ENCODE measurements at regions not wholly inside any gene's neighbourhood (a gene's known extent, or its start where the extent isn't known, plus 50 kb on each side); places are given as distances from the start of the nearest gene placed in this dataset.

DNA sequence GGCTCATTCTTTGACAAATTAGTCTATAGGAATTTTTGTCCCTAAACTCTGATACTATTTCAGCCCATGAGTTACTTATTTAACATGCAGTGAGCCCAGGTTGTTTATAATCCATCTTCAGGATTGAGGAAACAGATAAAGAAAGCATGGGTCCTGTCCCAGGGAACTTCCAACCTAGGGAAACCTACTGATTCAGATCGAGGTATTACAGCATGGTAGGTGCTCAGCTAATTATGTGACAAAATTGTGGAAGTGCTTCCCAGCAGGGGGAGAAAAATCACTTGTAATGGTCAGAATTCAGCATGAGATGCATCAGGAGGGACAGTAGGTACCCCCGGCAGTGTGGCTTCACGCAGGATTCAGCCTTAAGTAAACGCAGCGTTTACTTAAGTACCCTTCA, 171.3 kb downstream of the NUFIP1 start:
- in situ Hi-C loops (cut with MboI; ENCODE audit: low pct_unique_long_range_greater_than_20kb, low sequenced_read_pairs, unreplicated experiment): no loop called here
- DNase-seq (ENCODE audit: low spot score): no peak
- TF ChIP-seq, protein P1, sequence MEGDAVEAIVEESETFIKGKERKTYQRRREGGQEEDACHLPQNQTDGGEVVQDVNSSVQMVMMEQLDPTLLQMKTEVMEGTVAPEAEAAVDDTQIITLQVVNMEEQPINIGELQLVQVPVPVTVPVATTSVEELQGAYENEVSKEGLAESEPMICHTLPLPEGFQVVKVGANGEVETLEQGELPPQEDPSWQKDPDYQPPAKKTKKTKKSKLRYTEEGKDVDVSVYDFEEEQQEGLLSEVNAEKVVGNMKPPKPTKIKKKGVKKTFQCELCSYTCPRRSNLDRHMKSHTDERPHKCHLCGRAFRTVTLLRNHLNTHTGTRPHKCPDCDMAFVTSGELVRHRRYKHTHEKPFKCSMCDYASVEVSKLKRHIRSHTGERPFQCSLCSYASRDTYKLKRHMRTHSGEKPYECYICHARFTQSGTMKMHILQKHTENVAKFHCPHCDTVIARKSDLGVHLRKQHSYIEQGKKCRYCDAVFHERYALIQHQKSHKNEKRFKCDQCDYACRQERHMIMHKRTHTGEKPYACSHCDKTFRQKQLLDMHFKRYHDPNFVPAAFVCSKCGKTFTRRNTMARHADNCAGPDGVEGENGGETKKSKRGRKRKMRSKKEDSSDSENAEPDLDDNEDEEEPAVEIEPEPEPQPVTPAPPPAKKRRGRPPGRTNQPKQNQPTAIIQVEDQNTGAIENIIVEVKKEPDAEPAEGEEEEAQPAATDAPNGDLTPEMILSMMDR (IDR thresholded peaks at IDR 0.05; ENCODE audit: extremely low read depth, insufficient read depth, missing control alignments): no peak

DNA sequence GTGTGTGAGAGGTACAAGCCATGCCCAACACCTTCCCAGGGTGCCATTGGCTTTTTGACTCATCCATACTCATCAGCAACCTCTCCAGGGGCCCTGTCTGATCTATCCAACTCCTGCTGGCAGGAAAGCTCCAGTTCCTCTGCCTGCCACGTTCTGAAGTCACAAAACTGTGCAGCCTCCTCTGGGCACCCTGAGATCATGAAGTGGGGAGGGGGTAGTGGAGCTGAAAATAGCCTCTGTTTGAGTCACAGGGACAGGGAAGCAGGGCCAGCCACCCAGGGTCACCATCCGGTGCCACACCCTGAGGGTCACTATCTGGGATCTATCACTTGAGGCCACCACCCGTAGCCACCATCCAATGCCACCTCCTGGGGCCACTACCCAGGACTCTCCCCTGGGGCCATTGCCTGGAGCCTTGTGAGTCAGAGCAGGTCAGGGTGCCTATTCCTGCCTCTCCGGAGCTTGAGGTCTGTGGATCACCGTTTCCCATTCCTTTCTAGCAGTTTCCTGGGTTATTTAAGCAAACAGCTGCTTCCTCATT, 172.1 kb downstream of the NUFIP1 start:
- DNase-seq (ENCODE audit: low spot score): no peak
- in situ Hi-C loops (cut with MboI; ENCODE audit: low pct_unique_long_range_greater_than_20kb, low sequenced_read_pairs, unreplicated experiment): no loop called here
- TF ChIP-seq, protein P1 (IDR thresholded peaks at IDR 0.05; ENCODE audit: extremely low read depth, insufficient read depth, missing control alignments): no peak

DNA sequence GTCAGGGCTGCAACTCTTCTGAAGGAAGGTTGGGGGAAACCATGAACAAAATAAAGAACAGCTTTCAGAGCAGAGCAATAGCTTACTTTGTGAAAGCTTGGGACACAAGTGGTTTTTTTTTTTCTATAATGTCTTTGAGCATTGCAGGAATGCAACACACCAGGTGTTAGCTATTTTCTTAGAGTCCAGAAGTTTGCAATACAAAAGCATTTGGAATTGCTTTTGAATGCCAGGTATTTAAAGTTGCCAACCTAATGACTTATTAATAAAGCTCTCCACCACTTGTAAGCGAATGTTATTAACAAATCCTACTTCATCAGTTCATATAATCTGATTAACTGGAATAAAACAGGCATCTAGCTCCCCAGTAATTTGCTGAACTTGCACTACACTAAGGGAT, 172.6 kb downstream of the NUFIP1 start:
- in situ Hi-C loops (cut with MboI; ENCODE audit: low pct_unique_long_range_greater_than_20kb, low sequenced_read_pairs, unreplicated experiment): no loop called here
- no peak for DNase-seq (ENCODE audit: low spot score)
- TF ChIP-seq, protein P1 (IDR thresholded peaks at IDR 0.05; ENCODE audit: extremely low read depth, insufficient read depth, missing control alignments): no peak

DNA sequence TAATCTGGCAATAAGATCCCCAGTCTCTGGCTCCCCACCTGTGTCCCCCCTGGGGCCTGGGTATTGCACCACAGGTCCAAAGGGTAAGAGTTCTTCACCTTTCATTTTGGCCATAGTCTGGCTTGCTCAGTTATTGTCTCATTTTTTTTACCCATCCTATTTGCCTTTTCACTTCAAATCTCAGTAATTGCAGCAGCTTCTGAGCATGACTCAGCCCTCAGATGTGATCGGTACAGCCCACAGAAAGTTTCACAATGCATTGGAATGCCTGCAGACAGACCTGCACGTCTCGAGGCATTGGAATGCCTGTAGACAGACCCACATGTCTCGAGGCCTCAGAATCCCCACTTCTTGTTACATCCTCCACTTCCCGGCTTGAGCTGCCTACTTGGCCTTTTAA, 173.6 kb downstream of the NUFIP1 start:
- in situ Hi-C loops (cut with MboI; ENCODE audit: low pct_unique_long_range_greater_than_20kb, low sequenced_read_pairs, unreplicated experiment): no loop called here
- DNase-seq (ENCODE audit: low spot score): peak; percentile 28

DNA sequence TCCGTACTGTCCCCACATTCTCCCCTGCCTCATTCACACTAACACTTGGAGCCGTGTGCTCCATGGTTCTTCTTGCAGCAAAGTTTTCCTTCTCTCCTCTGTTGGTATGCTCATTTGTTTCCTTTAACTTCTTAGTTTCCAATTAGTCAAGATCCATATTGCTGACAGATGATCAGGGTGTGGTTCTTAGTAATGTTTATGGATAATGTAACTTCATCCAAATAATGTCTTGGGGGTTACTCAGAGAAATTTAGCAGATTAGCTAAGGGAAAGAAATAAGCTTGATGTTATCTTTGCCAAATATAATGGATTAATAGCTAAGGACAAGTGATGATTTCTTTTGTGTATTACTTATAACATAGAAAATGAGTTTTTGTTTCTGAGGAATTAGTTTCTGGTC, 174.4 kb downstream of the NUFIP1 start:
- DNase-seq (ENCODE audit: low spot score): no peak
- in situ Hi-C loops (cut with MboI; ENCODE audit: low pct_unique_long_range_greater_than_20kb, low sequenced_read_pairs, unreplicated experiment): no loop called here
- TF ChIP-seq, protein P1 (IDR thresholded peaks at IDR 0.05; ENCODE audit: extremely low read depth, insufficient read depth, missing control alignments): no peak

More for the DNA sequence above, 173.6 kb downstream of the NUFIP1 start:
- TF ChIP-seq, protein P1 (IDR thresholded peaks at IDR 0.05; ENCODE audit: extremely low read depth, insufficient read depth, missing control alignments): no peak

DNA sequence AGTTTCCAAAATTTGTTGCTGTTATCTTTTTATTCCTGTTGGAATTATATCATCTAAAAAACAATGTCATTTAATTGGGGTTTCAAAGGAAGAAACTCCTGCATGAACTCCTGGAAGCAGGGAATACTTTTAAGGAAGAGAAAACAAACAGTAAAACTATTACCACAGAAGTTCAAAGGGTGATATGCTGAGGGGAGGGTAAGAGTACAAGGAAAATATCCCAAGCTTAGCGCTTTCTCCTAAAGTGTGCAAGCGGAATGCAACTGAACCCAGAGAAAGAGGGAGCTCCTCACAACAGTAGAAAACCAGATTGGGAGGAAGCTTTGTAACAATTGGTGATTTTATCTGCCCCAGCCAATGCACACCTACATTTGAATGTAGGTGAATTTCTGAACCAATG, 175.1 kb downstream of the NUFIP1 start:
- no peak for DNase-seq (ENCODE audit: low spot score)
- TF ChIP-seq, protein P1 (IDR thresholded peaks at IDR 0.05; ENCODE audit: extremely low read depth, insufficient read depth, missing control alignments): no peak
- in situ Hi-C loops (cut with MboI; ENCODE audit: low pct_unique_long_range_greater_than_20kb, low sequenced_read_pairs, unreplicated experiment): no loop called here

DNA sequence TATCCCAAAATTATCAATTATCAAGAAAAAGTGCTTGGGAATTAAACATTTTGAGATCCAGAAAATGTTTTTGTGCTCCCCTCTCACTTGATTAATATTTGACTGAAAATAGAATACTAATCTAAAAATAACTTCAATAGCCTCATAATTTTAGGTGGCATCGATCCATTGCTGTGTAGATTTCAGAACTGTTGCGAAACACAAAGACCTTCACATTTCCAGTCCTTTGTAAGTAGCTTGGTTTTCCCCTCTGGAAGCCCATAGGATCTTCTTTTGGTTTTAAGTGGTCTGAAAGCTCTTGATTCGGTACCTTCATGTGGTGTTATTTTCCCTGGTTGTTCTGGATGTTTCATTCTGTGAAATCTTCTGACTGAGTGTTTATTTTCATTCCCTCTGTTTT, 176.5 kb downstream of the NUFIP1 start:
- TF ChIP-seq, protein P1 (IDR thresholded peaks at IDR 0.05; ENCODE audit: extremely low read depth, insufficient read depth, missing control alignments): no peak
- no peak for DNase-seq (ENCODE audit: low spot score)
- in situ Hi-C loops (cut with MboI; ENCODE audit: low pct_unique_long_range_greater_than_20kb, low sequenced_read_pairs, unreplicated experiment): no loop called here
